K562 (cell line): ENCODE measurements at regions not wholly inside any gene's neighbourhood (a gene's known extent, or its start where the extent isn't known, plus 50 kb on each side); places are given as distances from the start of the nearest gene placed in this dataset.

Experiments
- ATAC-seq: fragments of 200-7000 bp; cut with Tn5 transposase; 3 replicates; pipeline ENCODE4 v1.9.1; 2020; ENCODE audit warnings: moderate library complexity
- BruUV-seq: library from RNA; stranded (reverse); fragments of 400-500 nt; replicated peaks from 2 replicates; lab custom pipeline; 2021; lab: Mats Ljungman, UMichigan
- CTCF ChIA-PET: fragments of 300-600 bp; formaldehyde crosslinking; extraction: SDS; loops from one replicate; lab custom pipeline; 2021; ENCODE audit warnings: low intra/inter-chr PET ratio; lab: Yijun Ruan, JAX
- POLR2A ChIA-PET: fragments of 300-600, 350-650 bp; sonication (Branson Sonifier 250); formaldehyde crosslinking; extraction: SDS; loops from one replicate; lab custom pipeline; 2021; ENCODE audit warnings: antibody characterized with exemption, inconsistent platforms; lab: Yijun Ruan, JAX
- DNase-seq, 4 experiments: peaks; one replicate each; pipeline versions ENCODE4 v3.0.0 to v3.0.0-alpha.2; 2011 to 2018; ENCODE audit warnings: low spot score in 3 of 4, mixed read lengths in 3 of 4; ENCODE audit errors: extremely low read depth in 1 of 4
- FAIRE-seq: peaks from 2 replicates; lab custom pipeline; 2011; peaks lifted over from hg19 to GRCh38; lab: Jason Lieb, UNC
- H2AFZ ChIP-seq: 2 replicates; pipeline ENCODE4 v1.6.0; 2011; ENCODE audit warnings: low read depth, low read length, control low read depth, inconsistent platforms
- H3K27ac ChIP-seq: fragments of 200-600 bp; 3 replicates; pipeline ENCODE4 v1.8.0; 2011; ENCODE audit warnings: low read depth, mild to moderate bottlenecking, control low read depth, inconsistent platforms, low read length, moderate library complexity, mixed read lengths; ENCODE audit errors: extremely low read depth
- H3K27me3 ChIP-seq, 2 experiments: fragments of 300-600 bp in 1 of 2; 2 replicates in 1 of 2; 3 replicates in 1 of 2; pipeline versions ENCODE4 v1.6.0 to v1.8.0; 2011; ENCODE audit warnings: inconsistent platforms in 2 of 2, low read length in 2 of 2, mild to moderate bottlenecking in 1 of 2, mixed read lengths in 1 of 2, moderate library complexity in 1 of 2; ENCODE audit not compliant: control insufficient read depth in 2 of 2, insufficient read depth in 2 of 2
- H3K36me3 ChIP-seq: fragments of 300-600 bp; 3 replicates; pipeline ENCODE4 v1.8.0; 2011; ENCODE audit warnings: mild to moderate bottlenecking, low read length, inconsistent platforms; ENCODE audit not compliant: control insufficient read depth, insufficient read depth
- H3K4me1 ChIP-seq, 2 experiments: fragments of 200-600 bp in 1 of 2; replicated peaks in 1 of 2; 2 replicates in 1 of 2; 3 replicates in 1 of 2; pipeline versions ENCODE4 v1.5.1 to v1.8.0; 2011; ENCODE audit warnings: inconsistent platforms in 2 of 2, low read length in 2 of 2, mild to moderate bottlenecking in 1 of 2, mixed read lengths in 1 of 2, moderate library complexity in 1 of 2; ENCODE audit not compliant: control insufficient read depth in 2 of 2, insufficient read depth in 2 of 2
- H3K4me2 ChIP-seq: 2 replicates; pipeline ENCODE4 v1.6.1; 2011; ENCODE audit warnings: low read length, control low read depth, inconsistent platforms, mixed read lengths; ENCODE audit not compliant: insufficient read depth
- H3K4me3 ChIP-seq: fragments of 200-600 bp; sonication (generic), shearing (Covaris generic); 2 replicates; pipeline ENCODE4 v1.5.1; 2016; ENCODE audit warnings: control low read depth, inconsistent platforms
- H3K79me2 ChIP-seq: fragments of 200-600 bp; 3 replicates; pipeline ENCODE4 v1.8.0; 2011; ENCODE audit warnings: low read length, inconsistent platforms; ENCODE audit not compliant: control insufficient read depth, insufficient read depth
- H3K9ac ChIP-seq, 2 experiments: 2 replicates each; pipeline versions ENCODE4 v1.6.0 to v1.6.1; 2011; ENCODE audit warnings: low read depth in 2 of 2, low read length in 2 of 2, control low read depth in 1 of 2, inconsistent platforms in 1 of 2, mild to moderate bottlenecking in 1 of 2, mixed read lengths in 1 of 2; ENCODE audit not compliant: insufficient read depth in 1 of 2
- H3K9me1 ChIP-seq: one replicate; pipeline ENCODE4 v1.6.0; 2011; ENCODE audit warnings: inconsistent platforms, mild to moderate bottlenecking, low read length, moderate library complexity; ENCODE audit not compliant: control insufficient read depth, insufficient read depth
- H3K9me3 ChIP-seq: replicated peaks from 2 replicates; pipeline ENCODE4 v1.5.1; 2011; ENCODE audit warnings: low read depth, low read length, inconsistent platforms; ENCODE audit not compliant: control insufficient read depth, insufficient read depth
- H4K20me1 ChIP-seq: replicated peaks from 2 replicates; pipeline ENCODE4 v1.6.1; 2011; ENCODE audit warnings: low read length, inconsistent platforms, mixed read lengths; ENCODE audit not compliant: control insufficient read depth, insufficient read depth
- C11orf30 ChIP-seq: fragments of 450-650 bp; IDR thresholded peaks from 2 replicates; pipeline ENCODE4 v1.6.1; 2016; ENCODE audit warnings: low read depth, mild to moderate bottlenecking
- FOSL1 ChIP-seq: fragments of 200-800 bp; sonication (Bioruptor generic); conservative IDR thresholded peaks from 2 replicates; pipeline ENCODE4 v1.6.1; 2016; ENCODE audit warnings: missing genetic modification characterization, missing compliant biosample characterization
- KLF1 ChIP-seq: fragments of 450-650 bp; IDR thresholded peaks from 2 replicates; pipeline ENCODE4 v1.6.1; 2016; ENCODE audit warnings: missing genetic modification characterization, missing compliant biosample characterization
- KLF13 ChIP-seq: fragments of 450-650 bp; IDR thresholded peaks from 2 replicates; pipeline ENCODE4 v1.6.1; 2016; ENCODE audit warnings: missing genetic modification characterization, low read depth, mild to moderate bottlenecking, missing compliant biosample characterization, moderate library complexity, borderline replicate concordance
- MAFF ChIP-seq: IDR thresholded peaks from 2 replicates; pipeline ENCODE4 v1.6.1; 2012; ENCODE audit warnings: low read length, improper control_type of control experiment
- MAFG ChIP-seq: fragments of 450-650 bp; conservative IDR thresholded peaks from 2 replicates; pipeline ENCODE4 v1.6.1; 2016; ENCODE audit warnings: missing genetic modification characterization, missing compliant biosample characterization
- MAFK ChIP-seq: IDR thresholded peaks from 2 replicates; pipeline ENCODE4 v1.6.1; 2011; ENCODE audit warnings: low read length, improper control_type of control experiment
- MCM2 ChIP-seq: fragments of 450-650 bp; IDR thresholded peaks from 2 replicates; pipeline ENCODE4 v1.6.1; 2017; ENCODE audit warnings: low read depth, mild to moderate bottlenecking
- MEF2A ChIP-seq: IDR thresholded peaks from 2 replicates; pipeline ENCODE4 v1.6.1; 2011; ENCODE audit warnings: low read depth, mild to moderate bottlenecking, low read length, moderate library complexity; ENCODE audit not compliant: control insufficient read depth
- MTA1 ChIP-seq: fragments of 450-650 bp; IDR thresholded peaks from 2 replicates; pipeline ENCODE4 v1.6.1; 2017; ENCODE audit warnings: borderline replicate concordance
- NFATC3 ChIP-seq: fragments of 450-650 bp; IDR thresholded peaks from 2 replicates; pipeline ENCODE4 v1.6.1; 2017; ENCODE audit warnings: mild to moderate bottlenecking
- SAFB ChIP-seq: fragments of 200-400 bp; formaldehyde crosslinking; IDR thresholded peaks from 2 replicates; pipeline ENCODE4 v1.6.1; 2017; ENCODE audit warnings: low read depth, low read length, borderline replicate concordance
- SPI1 ChIP-seq: IDR thresholded peaks from 2 replicates; pipeline ENCODE4 v1.6.1; 2011; ENCODE audit warnings: low read depth, low read length, control low read depth, borderline replicate concordance
- TSC22D4 ChIP-seq: fragments of 450-650 bp; IDR thresholded peaks from 2 replicates; pipeline ENCODE4 v1.6.1; 2016; ENCODE audit warnings: missing genetic modification characterization, missing biosample characterization, control low read depth
- ZNF316 ChIP-seq: fragments of 450-650 bp; IDR thresholded peaks from 2 replicates; pipeline ENCODE4 v1.6.1; 2016
- ZNF384 ChIP-seq: IDR thresholded peaks from 2 replicates; pipeline ENCODE4 v1.6.1; 2012; ENCODE audit warnings: low read depth, low read length, improper control_type of control experiment
- ZNF507 ChIP-seq: conservative IDR thresholded peaks from 2 replicates; pipeline ENCODE4 v1.6.1; 2017; ENCODE audit warnings: missing genetic modification characterization, missing compliant biosample characterization
- WGBS: fragments of 100-300 bp; shearing (Covaris generic); methylation state at CpG from one replicate; pipeline ENCODE4 v1.1.6; 2016; ENCODE audit warnings: low coverage, mixed read lengths; ENCODE audit not compliant: insufficient coverage; ENCODE audit errors: missing lambda C conversion rate; 5-methylcytosine and 5-hydroxymethylcytosine counted together
- in situ Hi-C: fragments of 300-500 bp; cut with MboI; formaldehyde crosslinking; loops from 4 replicates; pipeline ENCODE4 v1.15.0; 2018; ENCODE audit warnings: inconsistent platforms, mixed read lengths
- intact Hi-C: fragments of 100-400 bp; cut with micrococcal nuclease; formaldehyde crosslinking; loops from 2 replicates; pipeline ENCODE4 v1.14.2; 2022
- TF ChIP-seq, protein P1 (sequence below): fragments of 250-450 bp; sonication (Bioruptor Pico); IDR thresholded peaks from 2 replicates; pipeline ENCODE4 v1.4.0; 2020; ENCODE audit warnings: borderline replicate concordance
- TF ChIP-seq, protein P2 (sequence below): fragments of 250-450 bp; sonication (Bioruptor Pico); IDR thresholded peaks from 2 replicates; pipeline ENCODE4 v1.8.0; 2022; ENCODE audit warnings: moderate library complexity, mild to moderate bottlenecking, inconsistent platforms
- TF ChIP-seq, protein P3 (sequence below): sonication (generic); formaldehyde crosslinking; IDR thresholded peaks from 2 replicates; pipeline ENCODE4 v1.8.0; 2022; ENCODE audit warnings: mild to moderate bottlenecking, missing genetic modification reagents

DNA sequence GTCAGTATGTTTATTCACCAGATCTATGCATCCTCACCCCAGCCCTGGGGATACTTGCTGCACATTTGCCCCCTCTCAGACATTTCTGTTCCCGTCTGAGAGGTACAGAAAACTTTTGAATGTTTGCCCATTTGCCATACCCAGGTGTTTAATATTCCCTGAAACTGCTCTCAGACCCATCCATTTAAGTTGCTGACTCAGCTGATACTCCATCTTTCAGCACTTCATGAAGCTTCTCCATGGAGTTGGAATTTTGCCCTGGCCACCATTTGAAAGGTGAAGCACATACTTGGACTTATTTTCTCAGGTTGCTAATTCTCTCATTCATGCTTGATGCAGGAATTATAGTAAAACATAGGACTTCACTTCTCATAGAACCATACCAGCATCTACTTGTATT lies 203.9 kb upstream of the OR13F1 start:
- no peaks in the 10 kb centered on the region for H3K36me3 ChIP-seq
- ATAC-seq (no peak), DNase-seq (no peak), FAIRE-seq (no peak)
- intact Hi-C loops (no loop called here), in situ Hi-C loops (no loop called here)
- H3K4me2 ChIP-seq, result no peak overlapping the region
- no peak overlapping the region for H2AFZ ChIP-seq
- WGBS, result 0% methylated on average over 1 of the region's 1 CpG
- BruUV-seq, result no TSS peak
- no peaks in the 10 kb centered on the region for H3K4me1 ChIP-seq
- no peak overlapping the region for H3K4me3 ChIP-seq
- H3K27ac ChIP-seq, result no peak overlapping the region
- POLR2A ChIA-PET, result no interaction called here
- TF ChIP-seq NFATC3 (no peak), KLF13 (tag) (no peak), ZNF507 (tag) (no peak), TSC22D4 (tag) (no peak), MCM2 (no peak), ZNF316 (peak; percentile 53; the same call in 1 of the 2 replicates), FOSL1 (tag) (no peak), C11orf30 (peak; percentile 44; the same call in 1 of the 2 replicates), SAFB (no peak), MAFK (peak; percentile 71), MTA1 (no peak), KLF1 (tag) (no peak), SPI1 (no peak), MAFG (peak; percentile 47; the same call in 1 of the 2 replicates), ZNF384 (no peak), MAFF (peak; percentile 77), MEF2A (no peak)
- TF ChIP-seq, protein P1, sequence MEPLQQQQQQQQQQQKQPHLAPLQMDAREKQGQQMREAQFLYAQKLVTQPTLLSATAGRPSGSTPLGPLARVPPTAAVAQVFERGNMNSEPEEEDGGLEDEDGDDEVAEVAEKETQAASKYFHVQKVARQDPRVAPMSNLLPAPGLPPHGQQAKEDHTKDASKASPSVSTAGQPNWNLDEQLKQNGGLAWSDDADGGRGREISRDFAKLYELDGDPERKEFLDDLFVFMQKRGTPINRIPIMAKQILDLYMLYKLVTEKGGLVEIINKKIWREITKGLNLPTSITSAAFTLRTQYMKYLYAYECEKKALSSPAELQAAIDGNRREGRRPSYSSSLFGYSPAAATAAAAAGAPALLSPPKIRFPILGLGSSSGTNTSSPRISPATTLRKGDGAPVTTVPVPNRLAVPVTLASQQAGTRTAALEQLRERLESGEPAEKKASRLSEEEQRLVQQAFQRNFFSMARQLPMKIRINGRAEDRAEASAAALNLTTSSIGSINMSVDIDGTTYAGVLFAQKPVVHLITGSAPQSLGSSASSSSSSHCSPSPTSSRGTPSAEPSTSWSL (CRISPR knock-in tag), result no peak
- TF ChIP-seq, protein P2, sequence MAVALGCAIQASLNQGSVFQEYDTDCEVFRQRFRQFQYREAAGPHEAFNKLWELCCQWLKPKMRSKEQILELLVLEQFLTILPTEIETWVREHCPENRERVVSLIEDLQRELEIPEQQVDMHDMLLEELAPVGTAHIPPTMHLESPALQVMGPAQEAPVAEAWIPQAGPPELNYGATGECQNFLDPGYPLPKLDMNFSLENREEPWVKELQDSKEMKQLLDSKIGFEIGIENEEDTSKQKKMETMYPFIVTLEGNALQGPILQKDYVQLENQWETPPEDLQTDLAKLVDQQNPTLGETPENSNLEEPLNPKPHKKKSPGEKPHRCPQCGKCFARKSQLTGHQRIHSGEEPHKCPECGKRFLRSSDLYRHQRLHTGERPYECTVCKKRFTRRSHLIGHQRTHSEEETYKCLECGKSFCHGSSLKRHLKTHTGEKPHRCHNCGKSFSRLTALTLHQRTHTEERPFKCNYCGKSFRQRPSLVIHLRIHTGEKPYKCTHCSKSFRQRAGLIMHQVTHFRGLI, result no peak
- TF ChIP-seq, protein P3, sequence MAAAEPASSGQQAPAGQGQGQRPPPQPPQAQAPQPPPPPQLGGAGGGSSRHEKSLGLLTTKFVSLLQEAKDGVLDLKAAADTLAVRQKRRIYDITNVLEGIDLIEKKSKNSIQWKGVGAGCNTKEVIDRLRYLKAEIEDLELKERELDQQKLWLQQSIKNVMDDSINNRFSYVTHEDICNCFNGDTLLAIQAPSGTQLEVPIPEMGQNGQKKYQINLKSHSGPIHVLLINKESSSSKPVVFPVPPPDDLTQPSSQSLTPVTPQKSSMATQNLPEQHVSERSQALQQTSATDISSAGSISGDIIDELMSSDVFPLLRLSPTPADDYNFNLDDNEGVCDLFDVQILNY (CRISPR knock-in tag), result no peak
- H3K79me2 ChIP-seq, result no peaks in the 10 kb centered on the region
- H3K9me1 ChIP-seq, result no peaks in the 10 kb centered on the region
- no peaks in the 10 kb centered on the region for H3K27me3 ChIP-seq
- no peak overlapping the region for H3K9ac ChIP-seq
- H4K20me1 ChIP-seq, result no peaks in the 10 kb centered on the region
- CTCF ChIA-PET, result no interaction called here
- H3K9me3 ChIP-seq, result no peaks in the 10 kb centered on the region
